ENCODE measurements at regions not wholly inside any gene's neighbourhood (a gene's known extent, or its start where the extent isn't known, plus 50 kb on each side); places are given as distances from the start of the nearest gene placed in this dataset.

DNA sequence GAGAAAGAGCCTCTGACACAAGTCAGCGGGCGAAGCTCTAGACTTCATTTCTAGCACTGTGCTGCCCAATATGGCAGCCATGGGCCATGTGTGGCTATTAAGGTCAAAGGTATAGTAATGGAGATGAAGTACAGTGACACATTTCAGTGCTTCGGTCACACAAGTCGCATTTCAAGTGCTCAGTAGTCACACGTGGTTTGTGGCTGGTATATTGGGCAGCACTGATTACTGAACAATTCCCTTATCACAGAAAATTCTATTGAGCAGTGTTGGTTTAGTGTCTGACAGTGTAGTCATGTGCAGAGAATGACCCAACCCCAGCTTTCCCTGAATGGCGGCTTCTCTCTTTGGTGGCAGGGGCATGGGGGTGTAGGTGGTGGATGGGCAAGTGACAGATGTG is 84.9 kb upstream of the SDK2 start:
- TF ChIP-seq, protein P1, sequence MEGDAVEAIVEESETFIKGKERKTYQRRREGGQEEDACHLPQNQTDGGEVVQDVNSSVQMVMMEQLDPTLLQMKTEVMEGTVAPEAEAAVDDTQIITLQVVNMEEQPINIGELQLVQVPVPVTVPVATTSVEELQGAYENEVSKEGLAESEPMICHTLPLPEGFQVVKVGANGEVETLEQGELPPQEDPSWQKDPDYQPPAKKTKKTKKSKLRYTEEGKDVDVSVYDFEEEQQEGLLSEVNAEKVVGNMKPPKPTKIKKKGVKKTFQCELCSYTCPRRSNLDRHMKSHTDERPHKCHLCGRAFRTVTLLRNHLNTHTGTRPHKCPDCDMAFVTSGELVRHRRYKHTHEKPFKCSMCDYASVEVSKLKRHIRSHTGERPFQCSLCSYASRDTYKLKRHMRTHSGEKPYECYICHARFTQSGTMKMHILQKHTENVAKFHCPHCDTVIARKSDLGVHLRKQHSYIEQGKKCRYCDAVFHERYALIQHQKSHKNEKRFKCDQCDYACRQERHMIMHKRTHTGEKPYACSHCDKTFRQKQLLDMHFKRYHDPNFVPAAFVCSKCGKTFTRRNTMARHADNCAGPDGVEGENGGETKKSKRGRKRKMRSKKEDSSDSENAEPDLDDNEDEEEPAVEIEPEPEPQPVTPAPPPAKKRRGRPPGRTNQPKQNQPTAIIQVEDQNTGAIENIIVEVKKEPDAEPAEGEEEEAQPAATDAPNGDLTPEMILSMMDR (IDR thresholded peaks at IDR 0.05) = no peak
- Histone ChIP-seq H3K36me3 (no peaks in the 10 kb centered on the region), H3K4me1 (peaks cover 0 to 24% (median 0%) of the 10 kb centered on the region in 9 donors), H3K4me3 (no peak overlapping the region), H3K27ac (no peak overlapping the region), H3K27me3 (peaks cover 0 to 6% (median 0%) of the 10 kb centered on the region in 7 donors), H3K9me3 (peaks cover 0 to 21% (median 9%) of the 10 kb centered on the region in 11 donors)
- intact Hi-C loops (cut with DNase I) = no loop called here
- DNase-seq = no peak
- WGBS, 2 donors = 72 to 84% methylated on average over 6 of the region's 6 CpGs
- no peak for ATAC-seq

DNA sequence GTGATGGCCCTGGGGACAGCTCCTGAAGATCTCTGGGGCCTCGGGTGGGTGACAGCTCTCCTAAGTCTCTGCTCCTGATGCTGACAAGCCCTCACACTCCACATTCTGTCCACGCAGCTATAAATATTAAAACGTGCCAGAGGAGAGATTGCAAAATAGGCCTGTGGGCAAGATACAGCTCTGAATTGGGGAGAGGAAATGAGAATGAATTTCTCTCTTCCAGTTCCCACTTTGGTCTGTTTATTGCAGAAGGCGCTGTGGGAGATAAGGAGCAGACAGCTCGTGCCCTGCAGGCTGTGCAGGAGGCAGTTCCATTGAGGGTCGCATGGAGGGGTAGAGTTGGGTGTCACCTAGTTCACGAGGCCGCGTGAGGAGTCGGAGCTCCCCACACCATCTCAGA is 87.5 kb upstream of the SDK2 start:
- ATAC-seq (peak in 2 of 8 donors; percentile 33), DNase-seq (no peak)
- Histone ChIP-seq H3K27me3 (peaks cover 0 to 13% (median 5%) of the 10 kb centered on the region in 7 donors), H3K4me3 (no peak overlapping the region), H3K4me1 (peaks cover 0 to 24% (median 0%) of the 10 kb centered on the region in 9 donors), H3K36me3 (no peaks in the 10 kb centered on the region), H3K9me3 (peaks cover 0 to 21% (median 9%) of the 10 kb centered on the region in 11 donors), H3K27ac (no peak overlapping the region)
- intact Hi-C loops (cut with DNase I) = no loop called here
- WGBS, 2 donors = 47 to 56% methylated on average over 10 of the region's 10 CpGs
- TF ChIP-seq, protein P1 (IDR thresholded peaks at IDR 0.05) = no peak

DNA sequence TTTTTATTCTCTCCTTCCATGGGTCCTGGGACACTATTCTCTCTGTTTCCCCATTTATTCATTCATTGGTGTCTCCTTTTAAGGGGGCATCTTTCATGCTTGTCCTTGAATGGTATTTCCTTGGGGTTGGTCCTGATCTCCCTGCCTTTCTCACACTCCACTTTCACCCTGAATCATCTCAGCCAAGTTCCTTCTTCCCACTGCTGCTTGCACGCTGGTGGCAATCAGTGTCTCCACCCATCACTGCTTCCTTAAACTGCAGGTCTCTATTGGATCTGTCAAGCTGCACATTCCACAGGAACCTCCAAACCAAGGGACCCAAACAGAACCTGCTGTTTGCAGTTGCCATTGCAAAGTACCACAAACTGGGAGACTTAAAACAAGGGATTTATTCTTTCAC is 89.3 kb upstream of the SDK2 start:
- ATAC-seq (no peak), DNase-seq (no peak)
- intact Hi-C loops (cut with DNase I) = no loop called here
- peaks cover 0 to 24% (median 0%) of the 10 kb centered on the region in 9 donors for H3K4me1 ChIP-seq
- H3K27me3 ChIP-seq = peaks cover 0 to 19% (median 15%) of the 10 kb centered on the region in 7 donors
- H3K9me3 ChIP-seq = peaks cover 0 to 21% (median 9%) of the 10 kb centered on the region in 11 donors
- WGBS, 2 donors = 42 to 68% methylated on average over 1 of the region's 1 CpG
- H3K27ac ChIP-seq = no peak overlapping the region
- H3K36me3 ChIP-seq = no peaks in the 10 kb centered on the region
- TF ChIP-seq, protein P1 (IDR thresholded peaks at IDR 0.05) = no peak
- no peak overlapping the region for H3K4me3 ChIP-seq

DNA sequence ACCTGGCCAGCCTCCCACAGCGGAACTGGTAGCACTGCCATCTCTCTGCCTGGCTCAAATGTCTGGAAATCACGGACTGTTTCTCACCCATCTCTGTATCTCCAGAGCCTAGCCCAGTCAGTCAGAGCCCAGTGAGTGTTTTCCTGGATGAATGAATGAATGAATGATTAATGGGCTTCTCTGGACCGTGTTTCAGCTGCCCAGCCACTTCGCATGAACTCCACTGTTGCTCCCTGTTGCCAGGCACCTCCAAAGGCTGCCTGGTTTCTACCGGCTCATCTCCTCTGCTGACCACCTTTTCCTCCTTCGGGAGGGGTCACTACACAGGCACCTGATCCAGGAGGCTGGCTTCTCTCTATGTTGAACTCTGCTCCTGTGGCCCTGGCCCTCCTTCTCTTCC is 91.0 kb upstream of the SDK2 start:
- intact Hi-C loops (cut with DNase I) = no loop called here
- peaks cover 0 to 16% (median 9%) of the 10 kb centered on the region in 11 donors for H3K9me3 ChIP-seq
- H3K4me1 ChIP-seq = peaks cover 0 to 31% (median 0%) of the 10 kb centered on the region in 9 donors
- peaks cover 0 to 18% (median 15%) of the 10 kb centered on the region in 7 donors for H3K27me3 ChIP-seq
- no peak overlapping the region for H3K27ac ChIP-seq
- no peaks in the 10 kb centered on the region for H3K36me3 ChIP-seq
- no peak overlapping the region for H3K4me3 ChIP-seq
- 85 to 87% methylated on average over 6 of the region's 6 CpGs for WGBS, 2 donors
- DNase-seq (no peak), ATAC-seq (no peak)
- TF ChIP-seq, protein P1 (IDR thresholded peaks at IDR 0.05) = no peak
